Fibroblast of lung (primary cell): ENCODE measurements at regions not wholly inside any gene's neighbourhood (a gene's known extent, or its start where the extent isn't known, plus 50 kb on each side); places are given as distances from the start of the nearest gene placed in this dataset.

Source experiments
- DNase-seq, 2 donors: peaks; one replicate each; pipeline versions ENCODE4 v3.0.0 to v3.0.0-alpha.2; 2010; ENCODE audit warnings: low read depth in 2 of 2
- H2AFZ ChIP-seq: 2 replicates; pipeline ENCODE4 v1.5.1; 2012; ENCODE audit warnings: low read length, control low read depth, inconsistent platforms
- H3K27ac ChIP-seq: 2 replicates; pipeline ENCODE4 v1.5.1; 2011; ENCODE audit warnings: low read length, control low read depth; ENCODE audit not compliant: insufficient read depth
- H3K27me3 ChIP-seq: 2 replicates; pipeline ENCODE4 v1.5.1; 2011; ENCODE audit warnings: mild to moderate bottlenecking, low read length; ENCODE audit not compliant: control insufficient read depth, insufficient read depth
- H3K36me3 ChIP-seq: 2 replicates; pipeline ENCODE4 v1.5.1; 2011; ENCODE audit warnings: low read length; ENCODE audit not compliant: control insufficient read depth, insufficient read depth
- H3K4me1 ChIP-seq: 2 replicates; pipeline ENCODE4 v1.5.1; 2011; ENCODE audit warnings: low read length; ENCODE audit not compliant: control insufficient read depth, insufficient read depth; ENCODE audit errors: extremely low read depth
- H3K4me2 ChIP-seq: 2 replicates; pipeline ENCODE4 v1.5.1; 2011; ENCODE audit warnings: low read length, control low read depth; ENCODE audit not compliant: insufficient read depth; ENCODE audit errors: extremely low read depth
- H3K4me3 ChIP-seq, 4 experiments: fragments of 200-600 bp in 1 of 4; sonication (generic) in 1 of 4; replicated peaks in 1 of 4; 2 replicates each; pipeline ENCODE4 v1.5.1; 2011 to 2016; ENCODE audit warnings: low read length in 4 of 4, low read depth in 3 of 4, mild to moderate bottlenecking in 3 of 4, control low read depth in 2 of 4, inconsistent platforms in 1 of 4, mixed read lengths in 1 of 4; ENCODE audit not compliant: insufficient read depth in 1 of 4; ENCODE audit errors: control extremely low read depth in 1 of 4
- H3K79me2 ChIP-seq: 2 replicates; pipeline ENCODE4 v1.5.1; 2012; ENCODE audit warnings: mild to moderate bottlenecking, low read length, inconsistent platforms; ENCODE audit not compliant: control insufficient read depth, insufficient read depth
- H3K9ac ChIP-seq: 2 replicates; pipeline ENCODE4 v1.5.1; 2011; ENCODE audit warnings: mild to moderate bottlenecking, low read length, control low read depth; ENCODE audit not compliant: insufficient read depth
- H3K9me3 ChIP-seq: 2 replicates; pipeline ENCODE4 v1.5.1; 2012; ENCODE audit warnings: low read depth, low read length; ENCODE audit not compliant: control insufficient read depth, insufficient read depth
- H4K20me1 ChIP-seq: 2 replicates; pipeline ENCODE4 v1.5.1; 2011; ENCODE audit warnings: low read length; ENCODE audit not compliant: control insufficient read depth, insufficient read depth; ENCODE audit errors: extremely low read depth
- EZH2 ChIP-seq: IDR thresholded peaks from 2 replicates; pipeline ENCODE4 v1.5.1; 2012; ENCODE audit warnings: low read length, control low read depth, mild to moderate bottlenecking; ENCODE audit errors: missing control alignments
- TF ChIP-seq, protein P1 (sequence below), 2 donors: IDR thresholded peaks in 1 of 2; conservative IDR thresholded peaks in 1 of 2; 1 replicate in 1 of 2; 2 replicates in 1 of 2; pipeline ENCODE4 v1.5.1; 2011 to 2012; ENCODE audit warnings: low read length in 2 of 2, control low read depth in 1 of 2, inconsistent platforms in 1 of 2, low read depth in 1 of 2, mild to moderate bottlenecking in 1 of 2

DNA sequence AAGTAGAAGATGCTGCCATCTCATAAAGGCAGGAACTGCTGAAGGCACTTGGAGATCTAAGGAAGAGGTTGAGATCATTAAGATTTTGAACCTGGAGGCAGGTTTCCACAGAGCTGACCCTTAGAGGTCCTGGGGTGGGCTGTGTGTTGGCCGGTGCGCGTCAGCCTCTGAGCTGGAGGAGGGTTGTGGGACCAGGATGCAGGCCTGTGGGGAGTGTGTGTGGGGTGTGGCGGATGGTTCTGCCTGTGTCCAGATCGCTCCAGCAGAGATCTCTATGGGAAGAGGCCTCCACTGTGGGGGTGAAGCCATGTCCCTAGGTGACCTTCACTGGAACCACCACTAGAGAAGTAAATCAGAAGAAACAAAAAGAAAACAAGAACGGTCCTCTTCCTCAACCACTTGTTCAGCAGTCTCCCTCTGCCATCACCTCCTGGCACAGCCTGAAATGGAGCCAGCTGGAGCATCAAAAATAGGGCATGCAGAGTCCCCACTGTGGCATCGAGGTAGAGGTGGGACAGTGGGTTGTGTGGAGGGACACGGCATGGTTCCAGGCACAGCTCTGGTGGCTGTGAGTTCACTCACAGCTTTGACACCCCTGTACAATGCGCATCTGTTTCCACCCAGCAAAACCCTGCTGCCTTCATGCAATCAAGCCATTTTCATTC, 453.8 kb downstream of the TCERG1L start:
- DNase-seq = no peak
- TF ChIP-seq EZH2 = no peak
- TF ChIP-seq, protein P1, sequence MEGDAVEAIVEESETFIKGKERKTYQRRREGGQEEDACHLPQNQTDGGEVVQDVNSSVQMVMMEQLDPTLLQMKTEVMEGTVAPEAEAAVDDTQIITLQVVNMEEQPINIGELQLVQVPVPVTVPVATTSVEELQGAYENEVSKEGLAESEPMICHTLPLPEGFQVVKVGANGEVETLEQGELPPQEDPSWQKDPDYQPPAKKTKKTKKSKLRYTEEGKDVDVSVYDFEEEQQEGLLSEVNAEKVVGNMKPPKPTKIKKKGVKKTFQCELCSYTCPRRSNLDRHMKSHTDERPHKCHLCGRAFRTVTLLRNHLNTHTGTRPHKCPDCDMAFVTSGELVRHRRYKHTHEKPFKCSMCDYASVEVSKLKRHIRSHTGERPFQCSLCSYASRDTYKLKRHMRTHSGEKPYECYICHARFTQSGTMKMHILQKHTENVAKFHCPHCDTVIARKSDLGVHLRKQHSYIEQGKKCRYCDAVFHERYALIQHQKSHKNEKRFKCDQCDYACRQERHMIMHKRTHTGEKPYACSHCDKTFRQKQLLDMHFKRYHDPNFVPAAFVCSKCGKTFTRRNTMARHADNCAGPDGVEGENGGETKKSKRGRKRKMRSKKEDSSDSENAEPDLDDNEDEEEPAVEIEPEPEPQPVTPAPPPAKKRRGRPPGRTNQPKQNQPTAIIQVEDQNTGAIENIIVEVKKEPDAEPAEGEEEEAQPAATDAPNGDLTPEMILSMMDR (conservative IDR thresholded peaks at IDR 0.05 in 1 of 2, IDR thresholded peaks at IDR 0.05 in 1 of 2; ENCODE audit: low read depth in 1 of 2, low read length in 2 of 2) = no peak
- H3K4me2 ChIP-seq = no peak overlapping the region

GRCh38 chr10:130858626-130859025, 452.9 kb downstream of the TCERG1L start:
- no peak overlapping the region for H3K4me3 ChIP-seq
- no peak for TF ChIP-seq EZH2
- TF ChIP-seq, protein P1 (conservative IDR thresholded peaks at IDR 0.05 in 1 of 2, IDR thresholded peaks at IDR 0.05 in 1 of 2; ENCODE audit: low read depth in 1 of 2, low read length in 2 of 2) = no peak
- H3K4me1 ChIP-seq = no peaks in the 10 kb centered on the region
- H3K27ac ChIP-seq = no peak overlapping the region
- no peak overlapping the region for H3K4me2 ChIP-seq
- no peaks in the 10 kb centered on the region for H3K9me3 ChIP-seq
- no peak overlapping the region for H2AFZ ChIP-seq
- H4K20me1 ChIP-seq = no peaks in the 10 kb centered on the region
- no peaks in the 10 kb centered on the region for H3K79me2 ChIP-seq
- no peaks in the 10 kb centered on the region for H3K27me3 ChIP-seq
- no peak for DNase-seq
- H3K36me3 ChIP-seq = no peaks in the 10 kb centered on the region
- no peak overlapping the region for H3K9ac ChIP-seq

More for the DNA sequence above, 453.8 kb downstream of the TCERG1L start:
- H4K20me1 ChIP-seq = no peaks in the 10 kb centered on the region
- H3K4me1 ChIP-seq = no peaks in the 10 kb centered on the region
- no peak overlapping the region for H3K4me3 ChIP-seq
- H3K27ac ChIP-seq = no peak overlapping the region
- H3K27me3 ChIP-seq = no peaks in the 10 kb centered on the region
- H3K9me3 ChIP-seq = no peaks in the 10 kb centered on the region
- no peaks in the 10 kb centered on the region for H3K36me3 ChIP-seq
- no peaks in the 10 kb centered on the region for H3K79me2 ChIP-seq
- no peak overlapping the region for H3K9ac ChIP-seq
- H2AFZ ChIP-seq = no peak overlapping the region

- H3K27me3 ChIP-seq = no peaks in the 10 kb centered on the region
- DNase-seq = no peak
- no peak overlapping the region for H3K4me3 ChIP-seq
- H2AFZ ChIP-seq = no peak overlapping the region
- H3K27ac ChIP-seq = no peak overlapping the region
- H3K9ac ChIP-seq = no peak overlapping the region
- H4K20me1 ChIP-seq = no peaks in the 10 kb centered on the region
- H3K79me2 ChIP-seq = no peaks in the 10 kb centered on the region
- H3K4me2 ChIP-seq = no peak overlapping the region
- no peak for TF ChIP-seq EZH2
- TF ChIP-seq, protein P1 (conservative IDR thresholded peaks at IDR 0.05 in 1 of 2, IDR thresholded peaks at IDR 0.05 in 1 of 2; ENCODE audit: low read depth in 1 of 2, low read length in 2 of 2) = no peak
- no peaks in the 10 kb centered on the region for H3K9me3 ChIP-seq
- no peaks in the 10 kb centered on the region for H3K4me1 ChIP-seq
- no peaks in the 10 kb centered on the region for H3K36me3 ChIP-seq
Observed at GRCh38 chr10:130859427-130859826, 452.1 kb downstream of the TCERG1L start.
